Right lobe of liver (tissue), 6 donors: ENCODE measurements at regions not wholly inside any gene's neighbourhood (a gene's known extent, or its start where the extent isn't known, plus 50 kb on each side); places are given as distances from the start of the nearest gene placed in this dataset.

Experiments
- ATAC-seq, 4 donors: fragments of 200-7000 bp; cut with Tn5 transposase; one replicate each; pipeline ENCODE4 v1.9.1; 2020; ENCODE audit warnings: mild to moderate bottlenecking in 4 of 4, moderate library complexity in 4 of 4
- DNase-seq, 3 donors: peaks; one replicate each; pipeline ENCODE4 v3.0.0-alpha.2; 2020
- H3K27ac ChIP-seq, 3 donors: fragments of 200-600 bp; one replicate each; pipeline ENCODE4 v1.8.0; 2022
- H3K27me3 ChIP-seq, 2 donors: fragments of 200-600 bp; one replicate each; pipeline ENCODE4 v1.8.0; 2022
- H3K36me3 ChIP-seq, 4 donors: fragments of 200-600 bp; sonication (generic) in 1 of 4; one replicate each; pipeline versions ENCODE4 v1.5.1 to v1.8.0; 2017 to 2022; ENCODE audit warnings: control low read depth in 1 of 4
- H3K4me1 ChIP-seq, 4 donors: fragments of 200-600 bp; sonication (generic) in 1 of 4; one replicate each; pipeline versions ENCODE4 v1.5.1 to v1.8.0; 2017 to 2022; ENCODE audit warnings: control low read depth in 1 of 4
- H3K4me3 ChIP-seq, 3 donors: fragments of 200-600 bp; one replicate each; pipeline ENCODE4 v1.8.0; 2022
- H3K9me3 ChIP-seq, 4 donors: fragments of 200-600 bp; sonication (generic) in 1 of 4; one replicate each; pipeline versions ENCODE4 v1.5.1 to v1.8.0; 2017 to 2022; ENCODE audit warnings: control low read depth in 1 of 4
- POLR2A ChIP-seq: fragments of 450-650 bp; IDR thresholded peaks from one replicate; pipeline ENCODE4 v1.6.1; 2017; ENCODE audit warnings: antibody characterized with exemption, mild to moderate bottlenecking
- WGBS: methylation state at CpG from one replicate; pipeline ENCODE4 v1.1.6; 2018; ENCODE audit warnings: low coverage, low lambda C conversion rate; ENCODE audit not compliant: insufficient coverage; ENCODE audit errors: missing lambda C conversion rate; 5-methylcytosine and 5-hydroxymethylcytosine counted together
- intact Hi-C, 2 donors: fragments of 100-400 bp; cut with DNase I; formaldehyde crosslinking; loops; one replicate each; pipeline versions ENCODE4 v1.11.2 to v1.14.1; 2022
- TF ChIP-seq, protein P1 (sequence below), 4 donors: fragments of 200-600 bp in 3 of 4; fragments of 450-650 bp in 1 of 4; IDR thresholded peaks; one replicate each; pipeline versions ENCODE4 v1.5.1 to v1.8.0; 2016 to 2022; ENCODE audit warnings: antibody characterized with exemption in 4 of 4, mild to moderate bottlenecking in 2 of 4
- donor health status: DM: no; HTN: yes; CAD: no.
- donor health status: DM: no; HTN: no; CAD: no.
- donor health status: DM: no; HTN: no; CAD: no.
- donor health status: DM: no; HTN: yes; CAD: no.
- donor health status: DM: no; HTN: yes; CAD: no.

DNA sequence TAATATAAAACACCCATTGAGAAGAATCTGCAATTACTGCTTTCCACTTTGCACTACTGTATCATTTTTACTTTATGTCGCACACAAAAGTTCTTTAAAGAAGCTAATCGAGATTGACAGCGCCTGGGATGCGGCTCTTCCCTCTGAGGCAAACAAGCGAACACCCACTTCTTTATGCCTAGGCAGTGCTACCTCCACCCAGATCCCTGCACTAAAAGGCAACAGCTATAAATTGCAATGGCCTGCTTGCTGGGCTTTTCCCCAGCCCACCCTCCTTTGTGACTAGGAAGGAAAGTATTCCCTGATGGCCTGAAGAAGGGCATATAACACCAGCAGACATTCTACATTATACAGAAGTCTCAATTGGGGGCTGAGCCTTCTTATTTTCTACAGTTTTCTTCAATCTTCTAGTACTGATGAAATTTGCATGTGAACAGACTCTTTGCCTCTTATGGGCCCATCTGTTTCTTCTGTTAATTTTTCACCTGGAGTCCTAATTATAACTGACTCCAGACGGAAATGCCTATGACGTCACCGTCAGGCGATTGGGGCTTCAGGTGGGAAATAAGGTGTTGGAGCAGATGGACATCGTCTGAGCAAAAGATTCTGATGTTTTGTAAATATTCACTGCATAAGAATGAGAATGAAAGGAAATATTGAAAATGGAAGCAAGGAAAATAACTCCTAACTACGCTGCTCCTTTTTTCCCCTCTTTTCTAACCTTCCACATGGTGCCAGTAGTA is 138.9 kb upstream of the DCC start:
- no peak for TF ChIP-seq POLR2A
- TF ChIP-seq, protein P1, sequence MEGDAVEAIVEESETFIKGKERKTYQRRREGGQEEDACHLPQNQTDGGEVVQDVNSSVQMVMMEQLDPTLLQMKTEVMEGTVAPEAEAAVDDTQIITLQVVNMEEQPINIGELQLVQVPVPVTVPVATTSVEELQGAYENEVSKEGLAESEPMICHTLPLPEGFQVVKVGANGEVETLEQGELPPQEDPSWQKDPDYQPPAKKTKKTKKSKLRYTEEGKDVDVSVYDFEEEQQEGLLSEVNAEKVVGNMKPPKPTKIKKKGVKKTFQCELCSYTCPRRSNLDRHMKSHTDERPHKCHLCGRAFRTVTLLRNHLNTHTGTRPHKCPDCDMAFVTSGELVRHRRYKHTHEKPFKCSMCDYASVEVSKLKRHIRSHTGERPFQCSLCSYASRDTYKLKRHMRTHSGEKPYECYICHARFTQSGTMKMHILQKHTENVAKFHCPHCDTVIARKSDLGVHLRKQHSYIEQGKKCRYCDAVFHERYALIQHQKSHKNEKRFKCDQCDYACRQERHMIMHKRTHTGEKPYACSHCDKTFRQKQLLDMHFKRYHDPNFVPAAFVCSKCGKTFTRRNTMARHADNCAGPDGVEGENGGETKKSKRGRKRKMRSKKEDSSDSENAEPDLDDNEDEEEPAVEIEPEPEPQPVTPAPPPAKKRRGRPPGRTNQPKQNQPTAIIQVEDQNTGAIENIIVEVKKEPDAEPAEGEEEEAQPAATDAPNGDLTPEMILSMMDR (IDR thresholded peaks at IDR 0.05): no peak
- no peaks in the 10 kb centered on the region for H3K27me3 ChIP-seq
- no peak for ATAC-seq
- no peak overlapping the region for H3K27ac ChIP-seq
- intact Hi-C loops: no loop called here
- no peak for DNase-seq
- H3K4me1 ChIP-seq: no peaks in the 10 kb centered on the region
- H3K36me3 ChIP-seq: no peaks in the 10 kb centered on the region
- no peak overlapping the region for H3K4me3 ChIP-seq
- no peaks in the 10 kb centered on the region for H3K9me3 ChIP-seq
- 67% methylated on average over 11 of the region's 11 CpGs for WGBS

- no peak for ATAC-seq
- Histone ChIP-seq H3K4me3 (no peak overlapping the region), H3K27ac (no peak overlapping the region), H3K27me3 (no peaks in the 10 kb centered on the region), H3K9me3 (no peaks in the 10 kb centered on the region), H3K36me3 (no peaks in the 10 kb centered on the region), H3K4me1 (no peaks in the 10 kb centered on the region)
- DNase-seq: no peak
- no peak for TF ChIP-seq POLR2A
- TF ChIP-seq, protein P1 (IDR thresholded peaks at IDR 0.05): no peak
- 81% methylated on average over 3 of the region's 3 CpGs for WGBS
- intact Hi-C loops: no loop called here
Measured at GRCh38 chr18:52208646-52209045, 131.4 kb upstream of the DCC start.

DNA sequence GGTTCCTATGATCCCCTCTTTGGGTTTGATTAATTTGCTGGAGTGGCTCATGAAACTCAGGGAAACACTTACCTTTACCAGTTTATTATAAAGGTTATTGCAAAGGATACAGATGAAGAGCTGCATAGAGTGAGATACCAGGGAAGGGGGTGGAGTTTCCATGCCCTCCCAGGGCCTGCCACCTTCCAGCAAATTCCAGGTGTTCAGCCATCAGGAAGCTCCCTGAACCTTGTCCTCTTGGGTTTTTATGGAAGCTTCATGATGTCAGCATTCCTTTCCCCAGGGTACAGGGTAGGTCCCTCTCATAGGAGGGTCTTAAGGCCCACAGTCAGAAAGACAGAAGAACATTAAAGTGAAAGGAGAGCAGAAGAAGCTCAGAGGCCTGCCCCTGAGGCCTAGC is 123.9 kb upstream of the DCC start:
- intact Hi-C loops: no loop called here
- DNase-seq: no peak
- H3K9me3 ChIP-seq: no peaks in the 10 kb centered on the region
- no peaks in the 10 kb centered on the region for H3K4me1 ChIP-seq
- no peaks in the 10 kb centered on the region for H3K27me3 ChIP-seq
- no peak overlapping the region for H3K27ac ChIP-seq
- no peaks in the 10 kb centered on the region for H3K36me3 ChIP-seq
- TF ChIP-seq, protein P1 (IDR thresholded peaks at IDR 0.05): no peak
- TF ChIP-seq POLR2A: no peak
- no peak for ATAC-seq
- no peak overlapping the region for H3K4me3 ChIP-seq

DNA sequence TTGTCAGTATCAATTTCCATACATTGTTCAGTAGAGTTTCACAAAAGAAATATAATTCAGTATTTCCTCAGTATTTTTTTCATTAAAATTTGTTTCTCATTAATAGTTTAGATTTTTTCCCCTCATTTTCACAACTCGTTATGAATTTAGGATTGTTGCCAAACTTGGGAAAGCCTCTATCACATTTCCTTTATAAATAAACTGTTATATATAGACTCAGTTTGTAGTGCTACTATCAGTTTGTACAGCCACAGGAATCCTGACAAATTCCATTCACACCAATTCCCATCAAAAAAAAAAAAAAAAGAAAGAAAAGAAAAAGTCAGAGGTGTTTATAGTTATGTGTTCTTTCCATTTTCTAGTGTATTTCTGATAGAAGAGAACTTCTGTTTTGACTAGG is 123.3 kb upstream of the DCC start:
- TF ChIP-seq, protein P1 (IDR thresholded peaks at IDR 0.05): no peak
- H3K36me3 ChIP-seq: no peaks in the 10 kb centered on the region
- intact Hi-C loops: no loop called here
- 15% methylated on average over 1 of the region's 1 CpG for WGBS
- ATAC-seq (no peak), DNase-seq (no peak)
- H3K27me3 ChIP-seq: no peaks in the 10 kb centered on the region
- no peak overlapping the region for H3K27ac ChIP-seq
- no peaks in the 10 kb centered on the region for H3K9me3 ChIP-seq
- no peaks in the 10 kb centered on the region for H3K4me1 ChIP-seq
- H3K4me3 ChIP-seq: no peak overlapping the region

DNA sequence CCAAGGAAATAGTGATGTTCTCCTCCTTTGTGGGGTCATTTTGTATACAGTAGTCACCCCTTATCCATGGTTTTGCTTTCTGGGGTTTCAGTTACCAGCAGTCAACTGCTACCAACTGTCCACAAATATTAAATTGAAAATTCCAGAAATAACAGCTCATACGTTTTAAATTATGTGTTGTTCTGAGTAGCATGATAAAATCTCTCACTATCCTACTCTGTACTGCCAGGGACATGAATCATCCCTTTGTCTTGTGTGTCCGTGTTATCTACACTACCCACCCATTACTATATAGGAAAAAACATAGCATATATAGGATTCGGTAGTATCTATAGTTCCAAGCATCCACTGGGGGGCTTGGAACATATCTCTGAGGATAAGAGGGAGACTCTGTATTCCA is 120.9 kb upstream of the DCC start:
- H3K36me3 ChIP-seq: no peaks in the 10 kb centered on the region
- H3K4me1 ChIP-seq: no peaks in the 10 kb centered on the region
- H3K27ac ChIP-seq: no peak overlapping the region
- H3K27me3 ChIP-seq: no peaks in the 10 kb centered on the region
- 63% methylated on average over 3 of the region's 3 CpGs for WGBS
- no peak for ATAC-seq
- H3K9me3 ChIP-seq: no peaks in the 10 kb centered on the region
- no peak for TF ChIP-seq POLR2A
- no peak overlapping the region for H3K4me3 ChIP-seq
- no peak for DNase-seq
- intact Hi-C loops: no loop called here
